ENCODE measurements at regions not wholly inside any gene's neighbourhood (a gene's known extent, or its start where the extent isn't known, plus 50 kb on each side); places are given as distances from the start of the nearest gene placed in this dataset.
"Not testable (repeated sequence)": the region's sequence is repeated elsewhere in the genome, so short reads cannot be mapped to it uniquely, and the experiment has no call there.

DNA sequence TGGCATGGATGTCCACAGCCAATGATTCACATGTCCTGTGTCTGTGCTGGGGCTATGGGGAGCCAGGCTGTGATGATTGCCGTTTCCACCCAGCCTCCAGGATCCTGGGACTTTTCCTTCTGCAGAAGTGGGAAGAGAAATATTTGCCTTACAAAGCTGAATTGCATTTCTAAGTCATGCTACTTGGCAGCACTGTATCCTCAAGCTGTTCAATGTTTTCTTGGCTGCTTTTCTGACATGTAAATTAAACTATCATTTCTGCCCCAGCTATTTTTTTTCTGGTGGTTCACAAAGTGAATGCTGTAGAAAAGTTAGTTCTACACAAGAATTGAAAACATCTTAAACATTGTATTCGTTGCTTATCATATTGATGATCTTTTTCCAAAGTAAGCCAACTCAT, 51.9 kb upstream of the TCERG1L start:
- FAIRE-seq (no peak), DNase-seq (ENCODE audit: insufficient read length, low spot score) (no peak)

DNA sequence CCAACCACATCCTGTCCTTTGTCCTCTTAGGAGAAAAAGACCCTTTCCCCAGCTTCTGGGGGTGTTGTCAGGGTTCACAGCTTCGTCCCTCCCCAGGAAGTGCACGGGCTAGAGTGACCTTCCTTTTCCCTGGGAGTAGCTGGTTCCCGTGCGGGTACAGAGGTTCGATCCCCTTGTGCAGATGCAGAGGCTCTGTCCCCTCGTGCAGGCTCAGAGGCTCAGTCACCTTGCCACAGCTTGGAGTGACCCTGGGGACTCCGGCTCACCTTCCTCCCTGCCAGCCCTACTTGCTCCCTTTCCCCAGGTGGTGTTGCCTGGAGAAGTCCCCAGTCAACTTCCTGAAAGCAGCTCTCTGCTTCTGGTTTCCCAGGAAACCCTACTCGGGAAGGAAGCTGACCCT, 60.0 kb upstream of the TCERG1L start:
- DNase-seq (ENCODE audit: insufficient read length, low spot score) = no peak
- FAIRE-seq = no peak

DNA sequence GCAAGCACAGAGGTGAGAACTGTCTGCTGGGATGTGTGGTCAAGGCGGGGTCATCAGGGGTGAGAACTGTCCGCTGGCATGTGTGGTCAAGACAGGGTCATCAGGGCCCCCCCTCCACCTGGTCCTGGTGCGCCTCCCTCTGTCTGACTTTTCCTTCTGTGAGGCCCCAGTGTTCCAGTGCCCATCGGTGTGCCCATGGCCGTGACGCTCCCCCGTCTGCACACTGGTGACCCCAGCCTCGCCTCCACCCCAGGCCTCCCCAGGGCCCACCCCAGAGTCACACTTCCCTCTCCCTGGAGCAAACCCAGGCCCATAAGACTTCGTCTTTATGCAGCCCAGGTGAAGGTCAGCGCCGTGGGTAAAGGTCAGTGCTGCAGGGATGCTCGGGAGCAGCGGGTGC, 70.1 kb upstream of the TCERG1L start:
- no peak for FAIRE-seq
- DNase-seq (ENCODE audit: insufficient read length, low spot score) = no peak

DNA sequence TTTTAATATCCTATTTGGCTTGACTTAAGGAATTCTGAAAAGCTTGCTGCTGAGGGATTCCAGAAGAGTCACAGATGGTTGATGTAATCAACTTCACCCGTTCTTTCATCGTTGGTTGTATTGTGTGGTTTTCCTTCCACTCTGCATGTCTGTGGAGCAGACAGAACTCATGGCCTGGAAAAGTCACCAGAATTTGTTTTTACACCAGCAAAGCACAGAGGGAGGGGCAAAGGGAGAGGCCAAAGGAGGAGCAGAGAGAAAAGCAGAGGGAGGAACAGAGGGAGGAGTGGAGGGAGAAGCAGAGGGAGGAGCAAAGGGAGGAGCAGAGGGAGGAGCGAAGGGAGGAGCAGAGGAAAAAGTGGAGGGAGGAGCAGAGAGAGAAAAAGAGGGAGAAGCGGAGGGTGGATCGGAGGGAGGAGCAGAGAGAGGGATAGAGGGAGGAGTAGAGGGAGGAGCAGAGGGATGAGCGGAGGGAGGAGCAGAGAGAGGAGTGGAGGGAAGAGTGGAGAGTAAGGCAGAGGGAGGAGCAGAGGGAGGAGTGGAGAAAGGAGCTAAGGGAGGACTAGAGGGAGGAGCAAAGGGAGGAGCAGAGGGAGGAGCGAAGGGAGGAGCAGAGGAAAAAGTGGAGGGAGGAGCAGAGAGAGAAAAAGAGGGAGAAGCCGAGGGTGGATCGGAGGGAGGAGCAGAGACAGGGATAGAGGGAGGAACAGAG, 73.8 kb upstream of the TCERG1L start:
- not testable (repeated sequence) for FAIRE-seq; DNase-seq (ENCODE audit: insufficient read length, low spot score)

DNA sequence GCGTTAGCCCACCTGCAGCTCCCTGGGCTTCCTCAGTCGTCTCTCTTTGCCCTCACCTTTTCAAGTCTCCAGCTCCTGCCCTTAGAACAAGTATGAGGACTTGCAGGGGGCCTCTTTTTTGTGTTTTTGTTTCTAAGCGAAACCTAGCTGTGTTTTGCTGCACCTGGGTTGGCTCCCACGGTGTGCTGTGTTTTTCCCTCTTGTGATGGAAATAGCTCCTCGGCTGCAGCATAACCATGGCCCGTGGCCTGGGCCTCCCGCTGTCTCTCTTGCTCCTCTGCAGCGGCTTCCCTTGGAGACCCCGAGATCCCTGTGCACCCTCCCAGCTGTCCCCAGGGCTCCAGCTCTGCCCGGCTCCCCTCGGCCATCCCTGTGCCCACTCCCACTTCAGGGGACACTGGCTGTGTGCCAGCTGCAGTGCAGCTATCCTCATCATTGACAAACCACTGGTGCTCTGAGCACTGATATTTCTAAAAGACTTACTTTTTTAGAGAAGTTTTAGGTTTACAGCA, 75.6 kb upstream of the TCERG1L start:
- FAIRE-seq (no peak), DNase-seq (ENCODE audit: insufficient read length, low spot score) (no peak)

DNA sequence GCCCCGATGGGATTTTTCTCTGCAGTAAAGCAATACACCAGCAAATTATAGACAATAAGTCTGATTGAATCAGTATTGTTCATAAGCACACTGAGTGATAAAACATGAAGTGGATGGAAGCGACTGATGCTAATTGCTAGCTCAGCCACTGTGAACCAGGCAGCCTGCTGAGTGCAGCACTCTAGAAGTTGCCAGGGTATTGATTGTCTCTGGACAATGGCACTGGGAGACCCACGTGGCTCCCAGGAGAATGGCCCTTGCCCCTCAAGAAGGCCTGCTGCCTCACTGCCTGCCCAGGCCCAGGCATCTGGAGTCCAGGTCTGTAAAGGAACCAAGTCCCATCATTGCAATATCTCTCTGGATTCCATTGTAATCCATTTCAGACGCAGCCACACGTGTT, 80.4 kb upstream of the TCERG1L start:
- no peak for FAIRE-seq
- no peak for DNase-seq (ENCODE audit: insufficient read length, low spot score)

DNA sequence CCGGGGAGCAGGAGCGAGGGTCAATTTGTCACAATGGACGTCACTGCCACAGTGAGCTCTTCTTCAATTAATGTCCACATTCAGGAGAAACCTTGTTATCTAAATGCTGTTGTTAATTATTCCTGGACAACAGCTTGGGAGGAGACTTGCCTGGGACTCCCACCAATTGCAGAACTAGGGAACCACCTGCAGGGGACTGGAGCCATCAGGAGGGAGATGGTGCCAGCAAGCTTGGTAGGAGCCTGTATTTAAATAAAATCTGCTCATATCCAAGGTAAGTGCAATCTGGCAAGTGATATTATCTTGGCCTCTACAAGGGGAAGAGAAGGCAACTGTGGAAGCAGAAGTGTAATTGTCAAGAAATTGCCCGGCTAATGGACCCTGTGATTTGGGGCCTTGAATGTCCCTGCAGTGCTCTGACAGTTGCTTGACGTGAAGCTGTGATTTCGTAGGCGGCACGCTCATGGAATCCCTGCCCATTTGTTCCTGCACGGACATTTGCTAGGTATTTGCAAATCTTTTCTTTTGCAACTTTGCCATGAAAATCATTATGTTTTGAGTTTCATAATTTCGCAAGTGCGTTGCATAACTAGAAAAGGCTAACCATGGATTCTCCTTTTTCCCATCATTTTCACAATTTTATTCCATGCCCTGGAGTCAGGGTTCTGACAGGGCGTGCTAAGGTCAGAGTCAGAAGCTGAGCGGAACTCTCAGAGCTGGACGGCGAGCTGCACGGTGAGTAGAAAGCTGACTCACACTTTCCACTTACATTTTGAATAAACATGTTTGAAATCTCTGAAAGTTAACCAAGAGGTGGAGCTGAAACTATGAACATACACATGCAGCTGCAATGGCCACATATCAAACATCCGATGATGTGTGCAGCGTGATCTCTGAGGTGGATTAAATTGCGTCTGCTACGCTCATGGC, 84.9 kb upstream of the TCERG1L start:
- no peak for FAIRE-seq

DNA sequence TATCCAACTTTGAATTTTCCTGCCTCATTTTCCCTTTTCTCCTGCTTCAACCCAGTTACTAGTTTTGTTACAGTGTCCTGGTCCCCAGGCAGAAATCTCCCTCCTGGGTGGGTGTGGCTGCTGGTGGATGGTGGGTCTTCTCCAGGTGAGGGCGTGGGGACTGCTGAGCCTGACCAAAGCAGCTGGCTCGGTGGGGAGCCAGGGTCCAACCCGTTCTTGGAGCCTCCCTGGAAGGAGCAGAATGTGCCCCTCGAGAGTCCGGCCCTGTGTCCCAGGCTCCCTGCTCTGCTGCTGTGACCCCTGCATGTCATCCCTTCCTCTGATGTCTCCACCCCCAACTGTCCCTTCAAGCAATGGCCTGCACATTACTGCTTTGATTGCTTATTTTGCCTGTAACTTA, 86.6 kb upstream of the TCERG1L start:
- no peak for FAIRE-seq
- no peak for DNase-seq (ENCODE audit: insufficient read length, low spot score)

More for the DNA sequence above, 84.9 kb upstream of the TCERG1L start:
- no peak for DNase-seq (ENCODE audit: insufficient read length, low spot score)

DNA sequence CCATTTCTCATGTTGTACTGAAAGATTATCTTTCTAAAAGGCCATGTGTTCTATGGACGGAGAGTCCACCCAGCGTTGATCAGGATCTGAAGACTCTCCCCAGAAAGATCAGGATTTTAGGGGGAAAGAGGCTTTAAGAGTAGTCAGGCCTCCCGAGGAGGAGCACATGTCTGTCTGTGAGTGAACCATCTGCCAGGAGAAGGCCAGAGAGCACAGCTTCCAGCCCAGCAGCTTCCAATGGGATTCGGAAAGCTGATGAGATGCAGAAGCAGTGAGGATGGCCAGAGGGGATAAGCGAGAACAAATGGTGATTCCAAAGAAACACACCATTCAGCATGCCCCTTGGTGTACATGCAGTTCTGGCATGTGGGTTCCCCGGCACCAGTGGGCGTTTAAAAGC, 88.5 kb upstream of the TCERG1L start:
- no peak for FAIRE-seq

DNA sequence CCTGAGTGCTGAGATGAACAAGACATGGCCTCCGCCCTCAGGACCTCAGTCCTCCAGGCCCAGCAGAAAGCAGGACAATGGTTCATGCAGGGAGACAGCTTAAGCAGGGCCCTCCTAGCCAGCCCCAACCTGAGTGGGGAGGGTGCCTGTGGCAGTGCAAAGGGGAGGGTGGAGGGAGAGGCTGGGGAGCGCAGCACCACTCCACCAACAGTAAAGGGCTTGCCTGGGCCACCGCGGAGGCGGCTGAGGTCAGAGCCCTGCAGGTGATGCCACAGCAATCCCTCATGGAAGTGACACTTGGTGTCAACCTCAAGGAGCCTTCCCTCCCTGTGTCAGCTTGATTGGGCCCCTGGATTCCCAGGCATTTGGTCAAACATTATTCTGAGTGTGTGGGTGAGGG, 89.0 kb upstream of the TCERG1L start:
- FAIRE-seq (no peak), DNase-seq (ENCODE audit: insufficient read length, low spot score) (no peak)

More for the DNA sequence above, 88.5 kb upstream of the TCERG1L start:
- DNase-seq (ENCODE audit: insufficient read length, low spot score) = no peak

DNA sequence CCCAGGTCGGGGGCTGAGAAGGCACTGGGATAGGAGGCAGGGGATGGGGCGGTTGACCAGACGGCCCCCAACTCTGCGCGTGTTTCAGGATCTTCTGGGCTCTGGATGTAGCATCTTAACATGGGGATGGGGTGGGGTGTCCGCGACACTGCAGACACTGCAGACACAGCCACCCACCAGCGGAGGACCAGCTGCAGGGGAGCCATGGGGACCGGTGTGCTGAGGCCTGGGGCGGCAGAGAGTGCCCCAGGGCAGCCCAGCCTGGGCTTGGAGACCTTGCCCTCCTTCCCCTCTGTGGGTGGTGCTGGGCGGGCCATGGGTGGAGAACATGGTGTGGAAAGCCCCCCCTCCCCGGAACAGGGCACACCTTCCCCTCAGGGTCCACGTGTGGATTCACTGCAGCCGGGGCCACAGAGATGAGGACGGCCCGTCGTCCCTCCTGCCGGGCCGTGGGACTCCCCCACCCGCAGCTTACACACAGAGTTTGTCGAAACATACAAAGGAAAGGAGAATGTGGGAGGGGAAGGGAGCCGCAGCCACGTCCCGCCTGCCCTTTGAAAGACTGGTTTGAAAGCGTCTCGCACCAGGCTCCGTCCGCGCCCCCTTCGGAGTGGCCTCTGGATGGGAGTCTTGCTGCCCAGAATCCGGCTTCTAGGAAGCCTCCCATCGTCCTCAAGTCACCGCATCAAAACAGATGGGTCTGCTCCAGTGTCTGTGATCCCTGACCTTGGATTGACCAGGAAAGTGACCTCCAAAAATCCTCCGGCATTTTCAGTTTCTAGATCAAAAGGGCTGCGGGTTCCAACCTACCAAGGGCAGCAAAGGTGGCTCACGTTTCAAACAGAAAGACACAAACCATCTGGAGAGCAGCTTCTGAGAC, 91.5 kb upstream of the TCERG1L start:
- DNase-seq (ENCODE audit: insufficient read length, low spot score) (no peak), FAIRE-seq (no peak)

DNA sequence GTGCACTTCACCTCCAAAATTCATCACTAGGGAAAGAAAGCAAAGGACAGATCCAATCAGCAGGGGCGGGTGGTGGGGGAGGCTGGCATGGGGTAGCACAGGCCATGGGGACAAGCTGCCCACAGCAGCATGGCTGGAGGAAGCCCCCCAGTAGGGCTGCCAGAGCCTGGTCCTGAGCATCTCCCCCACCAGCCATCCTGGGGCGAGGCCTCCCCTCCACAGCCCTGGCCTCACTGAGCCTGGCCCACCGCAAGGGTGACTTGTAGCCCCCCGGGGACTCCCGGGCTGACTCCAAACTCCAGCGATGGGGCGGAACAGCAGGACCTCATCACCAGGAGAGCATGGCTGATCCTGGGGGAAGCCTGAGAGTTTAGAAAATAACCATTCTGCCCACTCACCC, 92.4 kb upstream of the TCERG1L start:
- FAIRE-seq (no peak), DNase-seq (ENCODE audit: insufficient read length, low spot score) (no peak)

DNA sequence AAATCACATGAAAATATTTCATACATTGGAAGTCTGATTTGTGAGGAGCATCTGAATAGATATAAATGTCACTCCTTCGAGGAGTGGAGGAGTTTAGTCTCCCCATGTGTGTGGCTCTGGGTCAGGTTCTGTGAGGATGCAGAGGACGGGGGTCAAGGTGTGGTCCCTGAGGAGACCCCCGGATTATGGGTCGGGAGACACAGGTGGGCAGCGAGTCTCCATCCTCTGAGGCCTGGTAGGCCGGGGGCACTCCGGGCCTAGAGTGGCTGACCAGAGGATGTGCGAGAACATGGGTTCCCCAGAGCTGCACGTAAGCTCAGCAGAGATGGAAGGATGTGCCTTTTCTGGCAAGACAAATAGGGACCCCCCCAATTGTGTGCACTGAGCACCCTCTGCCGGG, 93.4 kb upstream of the TCERG1L start:
- no peak for FAIRE-seq
- no peak for DNase-seq (ENCODE audit: insufficient read length, low spot score)

DNA sequence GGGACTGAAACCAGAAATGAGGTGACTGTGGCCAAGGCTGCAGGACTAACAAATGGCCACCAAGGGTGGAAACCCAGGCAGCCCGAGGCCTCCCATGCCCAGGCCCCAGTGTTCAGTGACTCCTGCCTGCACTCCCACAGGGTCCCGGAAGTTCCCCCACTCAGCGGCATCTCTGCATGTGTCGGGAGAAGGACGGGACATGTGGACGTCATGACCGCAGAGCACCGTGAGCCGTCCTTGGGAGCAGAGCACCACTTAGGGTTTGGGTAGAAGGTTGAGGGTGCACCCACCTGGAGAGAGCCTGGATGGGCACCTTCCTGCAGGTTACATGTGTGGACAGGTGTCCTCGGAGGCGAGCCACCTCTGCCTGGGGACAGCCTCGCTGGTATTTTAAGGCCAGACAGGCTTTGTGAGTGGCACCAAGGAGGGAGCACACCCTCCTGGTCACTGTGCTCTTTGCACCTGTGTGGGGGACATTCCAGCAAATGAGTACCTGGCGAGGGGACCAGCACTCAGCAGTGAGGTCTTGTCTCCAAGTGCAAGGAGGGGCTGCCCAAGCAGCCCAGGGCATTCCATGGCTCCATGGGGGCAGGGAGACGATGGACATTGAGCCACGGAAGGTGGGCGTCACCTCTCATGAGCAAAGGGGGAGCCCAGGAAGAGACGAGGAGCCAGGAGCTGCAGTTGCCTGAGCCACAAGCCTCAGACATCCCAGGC, 95.3 kb upstream of the TCERG1L start:
- FAIRE-seq (no peak), DNase-seq (ENCODE audit: insufficient read length, low spot score) (no peak)

DNA sequence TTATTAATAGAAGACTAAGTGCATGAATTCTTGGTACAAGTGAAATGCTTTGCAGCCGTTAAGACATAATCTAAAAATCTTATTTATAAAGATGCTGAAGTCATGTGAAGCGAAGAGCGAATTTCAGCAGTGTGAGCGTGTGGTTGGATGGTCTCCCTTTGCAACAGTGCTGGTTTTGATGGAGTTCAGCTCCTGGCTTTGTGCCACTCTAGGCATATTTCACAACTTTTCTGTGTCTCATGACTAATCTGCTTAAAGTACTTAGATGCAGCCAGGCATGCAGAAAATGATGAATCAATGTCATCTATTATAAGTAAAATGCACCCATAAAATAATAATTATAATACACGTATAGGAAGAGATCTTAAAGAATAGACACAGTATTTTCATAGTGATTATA, 107.2 kb upstream of the TCERG1L start:
- FAIRE-seq (no peak), DNase-seq (ENCODE audit: insufficient read length, low spot score) (no peak)

DNA sequence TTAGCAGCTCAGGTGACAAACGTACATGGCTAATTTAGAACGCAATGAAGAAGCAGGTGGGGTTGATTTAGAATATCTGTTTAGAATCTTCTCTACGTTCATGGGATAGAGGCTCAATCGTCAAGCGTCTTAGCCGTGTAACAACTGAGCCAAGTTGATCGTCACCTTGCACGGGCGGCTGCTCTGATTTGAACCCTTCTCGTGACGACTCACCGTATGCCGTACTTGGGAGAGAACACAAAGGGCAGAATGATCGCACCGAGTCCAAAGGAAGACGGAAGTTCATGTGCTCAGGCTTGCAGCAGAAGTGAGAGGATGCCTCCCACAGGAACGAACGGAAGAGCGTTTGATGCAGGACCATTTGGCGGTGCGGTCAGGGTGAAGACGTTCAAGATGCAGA, 108.3 kb upstream of the TCERG1L start:
- FAIRE-seq = no peak
- DNase-seq (ENCODE audit: insufficient read length, low spot score) = no peak

DNA sequence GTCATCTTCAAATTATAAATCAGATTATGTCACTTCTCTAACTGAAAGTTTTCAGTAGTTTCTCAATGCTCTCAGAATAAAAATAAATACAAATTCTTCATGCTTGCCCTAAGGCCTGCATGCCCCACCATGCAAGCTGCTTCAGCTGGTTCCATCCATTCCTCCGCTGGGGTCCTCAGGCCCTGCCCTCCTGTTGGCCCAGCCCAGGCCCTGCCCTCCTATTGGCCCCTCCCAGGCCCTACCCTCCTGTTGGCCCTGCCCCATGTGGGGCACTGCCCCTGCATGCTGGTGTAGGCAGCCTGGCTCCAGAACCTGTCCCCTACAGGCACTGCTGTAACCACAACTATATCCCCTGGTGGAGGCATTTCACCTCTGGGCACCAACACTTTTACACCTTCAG, 109.3 kb upstream of the TCERG1L start:
- DNase-seq (ENCODE audit: insufficient read length, low spot score) (no peak), FAIRE-seq (no peak)

DNA sequence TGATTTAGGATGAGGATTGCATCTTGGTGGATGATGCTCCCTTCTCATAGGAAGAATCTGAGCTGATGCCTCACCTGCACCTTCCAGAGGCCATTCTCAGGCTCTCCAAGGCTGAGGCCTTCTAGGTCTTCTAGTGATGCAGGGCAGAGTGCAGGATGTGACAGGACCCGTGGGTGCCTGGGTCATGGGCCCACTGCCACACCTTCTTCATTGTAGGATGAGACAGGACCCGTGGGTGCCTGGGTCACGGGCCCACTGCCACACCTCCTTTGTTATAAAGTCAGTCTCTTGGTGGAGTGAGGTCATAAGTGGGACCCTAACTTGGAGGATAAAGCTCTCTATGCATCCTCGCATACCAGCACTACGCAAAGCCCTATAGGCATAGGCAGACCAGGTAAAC, 109.9 kb upstream of the TCERG1L start:
- no peak for FAIRE-seq
- DNase-seq (ENCODE audit: insufficient read length, low spot score) = no peak

DNA sequence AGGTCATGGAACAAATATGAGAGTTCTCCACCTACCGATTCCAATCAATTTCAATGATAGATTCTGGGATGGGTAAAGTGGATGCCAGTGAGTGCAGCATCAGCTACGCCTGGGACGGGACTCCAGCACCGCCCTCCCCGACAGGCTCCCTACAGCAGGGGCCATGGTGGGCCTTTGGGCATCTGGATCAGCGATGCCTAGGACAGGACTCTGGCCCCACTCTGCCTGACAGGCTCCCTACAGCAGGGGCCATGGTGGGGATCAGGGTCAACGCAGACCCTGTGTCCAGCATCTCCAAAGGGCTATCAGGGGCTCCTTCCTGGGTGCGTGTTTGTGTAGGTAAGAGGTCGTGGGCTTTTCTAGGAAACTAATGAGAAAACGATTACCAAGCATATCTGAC, 111.2 kb upstream of the TCERG1L start:
- FAIRE-seq (no peak), DNase-seq (ENCODE audit: insufficient read length, low spot score) (no peak)

DNA sequence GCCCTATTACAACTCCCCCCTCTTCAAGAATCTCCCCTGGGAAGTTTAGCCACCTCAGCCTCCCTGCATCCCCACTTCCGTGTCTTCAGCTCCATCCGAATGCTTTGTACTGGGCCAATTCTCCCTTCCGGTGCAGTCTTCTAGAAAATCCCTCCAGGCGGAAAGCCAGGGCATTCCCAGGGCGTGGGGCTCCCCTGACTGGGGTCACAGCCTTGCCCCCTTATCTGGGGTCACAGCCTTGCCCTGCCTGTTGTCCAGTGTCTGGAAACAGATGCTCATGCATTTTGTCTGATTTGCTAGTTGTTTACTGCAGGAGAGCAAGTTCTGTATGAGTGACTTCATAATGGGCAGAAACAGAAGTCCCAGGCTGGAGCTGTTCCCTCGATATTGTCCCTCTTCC, 112.5 kb upstream of the TCERG1L start:
- FAIRE-seq (no peak), DNase-seq (ENCODE audit: insufficient read length, low spot score) (no peak)
